ENCODE measurements at regions not wholly inside any gene's neighbourhood (a gene's known extent, or its start where the extent isn't known, plus 50 kb on each side); places are given as distances from the start of the nearest gene placed in this dataset.
"Not testable (repeated sequence)": the region's sequence is repeated elsewhere in the genome, so short reads cannot be mapped to it uniquely, and the experiment has no call there.

DNA sequence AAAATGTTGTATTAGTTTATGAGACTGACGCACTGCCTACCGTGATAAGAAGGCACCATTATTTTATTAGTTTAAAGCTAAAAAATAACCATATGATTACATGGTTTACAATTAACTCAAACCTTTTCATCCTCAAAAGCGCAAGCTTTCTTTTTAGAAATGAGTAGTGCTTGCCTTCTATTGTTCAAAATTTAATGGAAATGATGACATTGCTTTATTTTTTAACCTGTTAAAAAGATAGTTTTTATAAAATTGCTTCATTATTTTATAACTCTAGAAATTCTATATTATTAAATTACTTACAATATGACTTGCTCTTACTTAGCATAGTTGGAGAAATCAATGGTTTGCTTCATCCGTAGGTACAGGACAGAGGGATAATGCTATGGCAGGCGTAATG is 78.7 kb upstream of the HDDC2 start:
- intact Hi-C loops (cut with DNase I): no loop called here
- Histone ChIP-seq H3K4me3 (no peak overlapping the region), H3K27me3 (no peaks in the 10 kb centered on the region), H3K9me3 (no peaks in the 10 kb centered on the region), H3K4me1 (no peaks in the 10 kb centered on the region), H3K36me3 (no peaks in the 10 kb centered on the region), H3K27ac (replicated peaks in 1 of 4) (no peak overlapping the region)
- TF ChIP-seq POLR2A (IDR thresholded peaks at IDR 0.05; ENCODE audit: low read depth) (no peak), EP300 (IDR thresholded peaks at IDR 0.05) (no peak), POLR2AphosphoS5 (IDR thresholded peaks at IDR 0.05) (no peak), CTCF (IDR thresholded peaks at IDR 0.05) (no peak)
- 95% methylated on average over 5 of the region's 5 CpGs for WGBS
- DNase-seq (ENCODE audit: extremely low spot score): no peak

DNA sequence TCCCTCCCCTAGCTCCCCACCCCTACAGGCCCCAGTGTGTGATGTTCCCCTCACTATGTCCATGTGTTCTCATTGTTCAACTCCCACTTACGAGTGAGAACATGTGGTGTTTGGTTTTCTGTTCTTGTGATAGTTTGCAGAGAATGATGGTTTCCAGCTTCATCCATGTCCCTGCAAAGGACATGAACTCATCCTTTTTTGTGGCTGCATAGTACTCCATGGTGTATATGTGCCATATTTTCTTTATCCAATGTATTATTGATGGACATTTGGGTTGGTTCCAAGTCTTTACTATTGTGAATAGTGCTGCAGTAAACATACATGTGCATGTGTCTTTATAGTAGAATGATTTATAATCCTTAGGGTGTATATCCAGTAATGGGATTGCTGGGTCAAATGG is 84.6 kb upstream of the HDDC2 start:
- H3K27me3 ChIP-seq; H3K4me1 ChIP-seq; H3K4me3 ChIP-seq; H3K9me3 ChIP-seq; H3K36me3 ChIP-seq; H3K27ac ChIP-seq (replicated peaks in 1 of 4); DNase-seq (ENCODE audit: extremely low spot score); intact Hi-C loops (cut with DNase I): not testable (repeated sequence)
- 95% methylated on average over 1 of the region's 1 CpG for WGBS

DNA sequence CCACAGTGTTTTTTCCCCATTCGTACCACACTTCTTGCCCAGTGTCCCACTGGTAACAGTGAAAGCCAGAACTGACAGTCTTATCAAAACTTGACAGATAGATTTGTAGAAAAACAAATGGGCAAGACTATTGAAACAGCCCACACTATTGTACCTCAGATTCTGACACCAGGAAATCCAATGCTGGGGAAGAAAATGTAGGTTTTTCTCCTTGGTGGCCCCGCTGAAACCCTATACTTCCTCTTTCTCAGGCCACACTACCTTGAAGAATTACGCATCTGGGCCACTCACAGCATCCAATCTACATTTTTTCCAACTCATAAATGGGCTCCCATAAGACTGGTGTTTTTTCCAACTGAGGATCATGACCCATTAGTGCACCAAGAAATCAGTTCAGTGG is 90.9 kb upstream of the HDDC2 start:
- 86% methylated on average over 3 of the region's 3 CpGs for WGBS
- H3K4me1 ChIP-seq: no peaks in the 10 kb centered on the region
- no peak overlapping the region for H3K27ac ChIP-seq (replicated peaks in 1 of 4)
- TF ChIP-seq POLR2AphosphoS5 (IDR thresholded peaks at IDR 0.05): no peak
- no peak for TF ChIP-seq EP300 (IDR thresholded peaks at IDR 0.05)
- no peak for TF ChIP-seq CTCF (IDR thresholded peaks at IDR 0.05)
- TF ChIP-seq POLR2A (IDR thresholded peaks at IDR 0.05; ENCODE audit: low read depth): no peak
- intact Hi-C loops (cut with DNase I): no loop called here
- no peaks in the 10 kb centered on the region for H3K27me3 ChIP-seq
- H3K9me3 ChIP-seq: no peaks in the 10 kb centered on the region
- no peak overlapping the region for H3K4me3 ChIP-seq
- DNase-seq (ENCODE audit: extremely low spot score): no peak
- no peaks in the 10 kb centered on the region for H3K36me3 ChIP-seq

DNA sequence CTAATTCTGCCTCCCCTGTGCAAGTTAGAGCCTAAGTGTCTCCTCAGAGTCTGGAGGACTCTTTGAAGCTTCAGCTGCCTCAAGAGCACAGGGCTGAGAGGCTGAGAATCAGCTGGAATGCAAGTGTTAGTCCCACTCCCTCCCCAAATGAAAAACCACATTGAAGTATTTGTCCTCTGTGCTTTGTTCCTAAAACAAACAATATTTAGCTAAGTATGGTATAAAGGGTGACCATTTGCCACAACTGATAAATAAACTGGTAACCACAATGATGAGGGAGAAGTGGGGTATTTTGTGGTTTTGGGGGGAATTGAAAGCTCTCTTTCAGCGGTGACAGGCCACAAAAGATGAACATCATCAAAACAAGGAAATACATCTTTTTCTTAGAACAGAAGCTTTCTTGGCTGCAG is 91.7 kb upstream of the HDDC2 start:
- TF ChIP-seq POLR2AphosphoS5 (IDR thresholded peaks at IDR 0.05) (no peak), CTCF (IDR thresholded peaks at IDR 0.05) (no peak), POLR2A (IDR thresholded peaks at IDR 0.05; ENCODE audit: low read depth) (no peak), EP300 (IDR thresholded peaks at IDR 0.05) (no peak)
- intact Hi-C loops (cut with DNase I): no loop called here
- no peak for DNase-seq (ENCODE audit: extremely low spot score)

DNA sequence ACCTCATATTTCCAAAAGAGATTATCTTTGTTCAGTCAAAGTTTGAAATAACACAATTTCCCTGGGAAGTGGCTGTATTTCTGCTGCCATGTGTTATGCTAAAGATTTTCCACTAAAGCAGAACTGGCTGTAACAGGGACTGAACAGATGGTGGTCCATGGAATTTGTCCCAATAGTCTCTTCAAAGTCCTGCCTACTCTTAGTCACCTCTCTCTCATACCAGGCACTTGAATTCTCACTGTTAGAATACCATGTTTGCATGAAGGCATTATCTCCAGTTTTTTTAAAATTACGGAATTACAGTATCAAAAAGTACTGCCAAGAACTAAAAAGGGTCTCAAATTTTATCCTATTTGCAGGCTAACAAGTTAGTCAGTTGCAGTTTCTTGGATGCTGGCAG is 105.0 kb upstream of the HDDC2 start:
- H3K36me3 ChIP-seq: no peaks in the 10 kb centered on the region
- DNase-seq (ENCODE audit: extremely low spot score): no peak
- intact Hi-C loops (cut with DNase I): no loop called here
- H3K27ac ChIP-seq (replicated peaks in 1 of 4): no peak overlapping the region
- no peaks in the 10 kb centered on the region for H3K4me1 ChIP-seq
- TF ChIP-seq POLR2AphosphoS5 (IDR thresholded peaks at IDR 0.05): no peak
- TF ChIP-seq CTCF (IDR thresholded peaks at IDR 0.05): no peak
- no peak for TF ChIP-seq POLR2A (IDR thresholded peaks at IDR 0.05; ENCODE audit: low read depth)
- no peak for TF ChIP-seq EP300 (IDR thresholded peaks at IDR 0.05)
- WGBS: 83% methylated on average over 1 of the region's 1 CpG
- H3K4me3 ChIP-seq: no peak overlapping the region
- H3K27me3 ChIP-seq: no peaks in the 10 kb centered on the region
- peaks cover 0 to 4% (median 0%) of the 10 kb centered on the region in 4 donors for H3K9me3 ChIP-seq

More for the DNA sequence above, 91.7 kb upstream of the HDDC2 start:
- WGBS: 67% methylated on average over 1 of the region's 1 CpG
- Histone ChIP-seq H3K9me3 (no peaks in the 10 kb centered on the region), H3K36me3 (no peaks in the 10 kb centered on the region), H3K4me1 (no peaks in the 10 kb centered on the region), H3K27ac (replicated peaks in 1 of 4) (no peak overlapping the region), H3K4me3 (no peak overlapping the region), H3K27me3 (no peaks in the 10 kb centered on the region)
